ENCODE measurements at regions not wholly inside any gene's neighbourhood (a gene's known extent, or its start where the extent isn't known, plus 50 kb on each side); places are given as distances from the start of the nearest gene placed in this dataset.
"Not testable (repeated sequence)": the region's sequence is repeated elsewhere in the genome, so short reads cannot be mapped to it uniquely, and the experiment has no call there.

GRCh38 chr1:227415115-227415790 is 97.0 kb upstream of the CDC42BPA start:
- no peak for DNase-seq

- no peak for DNase-seq
Measured at GRCh38 chr1:227411066-227411465, 92.8 kb upstream of the CDC42BPA start.

GRCh38 chr1:227406332-227406731 is 88.0 kb upstream of the CDC42BPA start:
- not testable (repeated sequence) for DNase-seq

- DNase-seq = no peak
Measured at GRCh38 chr1:227403535-227403934, 85.2 kb upstream of the CDC42BPA start.

GRCh38 chr1:227401562-227402342 is 83.5 kb upstream of the CDC42BPA start:
- DNase-seq = no peak

GRCh38 chr1:227399152-227399730 is 80.9 kb upstream of the CDC42BPA start:
- DNase-seq = no peak

GRCh38 chr1:227397354-227397978 is 79.2 kb upstream of the CDC42BPA start:
- no peak for DNase-seq

- no peak for DNase-seq
Measured at GRCh38 chr1:227396539-227397353, 78.5 kb upstream of the CDC42BPA start.

GRCh38 chr1:227395426-227396028 is 77.2 kb upstream of the CDC42BPA start:
- DNase-seq = no peak

- no peak for DNase-seq
Measured at GRCh38 chr1:227392984-227393764, 74.9 kb upstream of the CDC42BPA start.

- no peak for DNase-seq
Measured at GRCh38 chr1:227391879-227392278, 73.6 kb upstream of the CDC42BPA start.

- no peak for DNase-seq
Measured at GRCh38 chr1:227391211-227391610, 72.9 kb upstream of the CDC42BPA start.

- DNase-seq = no peak
Measured at GRCh38 chr1:227390525-227390924, 72.2 kb upstream of the CDC42BPA start.

GRCh38 chr1:227388214-227389168 is 70.2 kb upstream of the CDC42BPA start:
- no peak for DNase-seq

- DNase-seq = no peak
Measured at GRCh38 chr1:227379555-227379892, 61.2 kb upstream of the CDC42BPA start.

GRCh38 chr1:227378871-227379554 is 60.7 kb upstream of the CDC42BPA start:
- no peak for DNase-seq

- no peak for DNase-seq
Measured at GRCh38 chr1:227378181-227378580, 59.9 kb upstream of the CDC42BPA start.

GRCh38 chr1:227374846-227375245 is 56.6 kb upstream of the CDC42BPA start:
- DNase-seq = no peak

GRCh38 chr1:227372726-227373130 is 54.4 kb upstream of the CDC42BPA start:
- no peak for DNase-seq

All from stimulated activated CD4-positive, alpha-beta T cell treated with anti-CD3 and anti-CD28 coated beads, Interleukin-2, amount 100 ng/mL, for 48 hours (primary cell).